OCI-LY3 (cell line): ENCODE measurements at regions not wholly inside any gene's neighbourhood (a gene's known extent, or its start where the extent isn't known, plus 50 kb on each side); places are given as distances from the start of the nearest gene placed in this dataset.

Experiments
- CTCF ChIP-seq: fragments of 200-600, 300-600 bp; sonication (generic); IDR thresholded peaks from 2 replicates; pipeline ENCODE4 v1.5.1; 2014; ENCODE audit warnings: antibody characterized with exemption, low read length, low read depth
- EZH2phosphoT487 ChIP-seq: fragments of 200-600 bp; shearing (Covaris generic); IDR thresholded peaks from 2 replicates; pipeline ENCODE4 v1.6.1; 2018; ENCODE audit warnings: antibody characterized with exemption, mixed run types, low read depth

GRCh38 chrX:1076871-1077651 is 135.4 kb downstream of the CRLF2 start:
- TF ChIP-seq CTCF = no peak
- TF ChIP-seq EZH2phosphoT487 = no peak
